Memory B cell (primary cell): ENCODE measurements at regions not wholly inside any gene's neighbourhood (a gene's known extent, or its start where the extent isn't known, plus 50 kb on each side); places are given as distances from the start of the nearest gene placed in this dataset.

Experiments used
- ATAC-seq: fragments of 150-1000 bp; cut with Tn5 transposase; 2 replicates; pipeline ENCODE4 v1.10.0; 2021; ENCODE audit warnings: low read depth, mild to moderate bottlenecking, moderate library complexity
- DNase-seq, 2 donors: peaks; one replicate each; pipeline ENCODE4 v3.0.0; 2022; ENCODE audit warnings: low spot score in 2 of 2
- H3K27ac Mint-ChIP-seq: one replicate; pipeline ENCODE4 v1.8.0; 2022; ENCODE audit warnings: mild to moderate bottlenecking, moderate library complexity, mixed read lengths
- H3K27me3 Mint-ChIP-seq: one replicate; pipeline ENCODE4 v1.8.0; 2022; ENCODE audit warnings: mixed read lengths
- H3K36me3 Mint-ChIP-seq: one replicate; pipeline ENCODE4 v1.8.0; 2022; ENCODE audit warnings: mild to moderate bottlenecking, mixed read lengths
- H3K4me1 Mint-ChIP-seq: one replicate; pipeline ENCODE4 v1.8.0; 2022; ENCODE audit warnings: mixed read lengths
- H3K4me3 Mint-ChIP-seq: one replicate; pipeline ENCODE4 v1.8.0; 2022; ENCODE audit warnings: mild to moderate bottlenecking, moderate library complexity, mixed read lengths
- H3K9me3 Mint-ChIP-seq: one replicate; pipeline ENCODE4 v1.8.0; 2022; ENCODE audit warnings: mixed read lengths

DNA sequence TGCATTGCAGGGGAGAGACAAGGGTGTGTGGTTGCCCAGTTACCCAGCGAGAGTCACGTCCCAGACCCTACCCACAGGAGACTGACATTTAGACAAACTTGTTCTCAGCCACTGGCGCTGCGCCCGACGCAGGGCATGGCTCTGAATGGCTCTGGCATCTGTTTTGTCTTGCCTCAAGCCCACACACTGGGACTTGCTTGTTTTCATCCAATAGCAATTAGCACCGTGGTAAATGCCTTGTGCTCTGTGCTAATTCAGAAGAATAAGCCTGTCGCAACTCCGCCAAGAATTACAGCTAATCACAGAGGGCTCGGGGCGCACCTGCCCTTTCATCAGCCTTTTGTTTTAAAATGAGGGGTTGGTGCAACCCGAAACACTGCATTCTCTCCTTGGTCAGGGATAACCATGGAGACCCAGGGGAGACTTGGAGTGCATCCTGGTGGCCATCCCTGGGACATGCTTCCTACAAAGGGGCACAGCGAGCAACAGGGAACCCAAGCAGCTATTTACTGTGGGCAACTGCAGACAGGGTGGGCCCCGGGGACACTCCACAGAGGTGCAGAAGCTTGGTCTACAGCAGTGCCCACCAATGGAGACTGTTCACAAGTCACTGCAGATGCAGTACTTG, 220.6 kb upstream of the ZFHX3 start:
- no peak for DNase-seq
- no peak for ATAC-seq
- no peak overlapping the region for H3K27ac Mint-ChIP-seq
- no peaks in the 10 kb centered on the region for H3K27me3 Mint-ChIP-seq
- H3K9me3 Mint-ChIP-seq: peaks cover 4% of the 10 kb centered on the region
- no peaks in the 10 kb centered on the region for H3K4me1 Mint-ChIP-seq
- no peak overlapping the region for H3K4me3 Mint-ChIP-seq
- no peaks in the 10 kb centered on the region for H3K36me3 Mint-ChIP-seq

DNA sequence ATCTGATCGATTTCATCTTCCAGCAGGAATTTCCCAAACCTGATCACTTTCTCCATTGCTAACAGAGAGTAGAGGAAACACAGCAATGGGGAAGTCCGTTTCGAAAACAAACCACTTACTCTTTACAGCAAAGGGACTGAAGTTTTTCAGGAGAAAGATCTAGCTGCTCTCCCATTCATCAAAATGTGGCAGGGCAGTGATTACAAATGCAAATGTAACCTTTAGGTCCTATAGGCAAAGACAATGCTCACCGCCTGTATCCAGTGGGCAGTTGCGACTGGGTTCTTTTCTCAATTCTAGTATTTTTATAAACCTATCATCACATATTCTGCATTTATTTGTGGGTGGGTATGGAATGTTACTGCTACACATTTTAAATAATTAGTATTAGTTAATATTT, 218.0 kb upstream of the ZFHX3 start:
- ATAC-seq (no peak), DNase-seq (no peak)
- no peak overlapping the region for H3K27ac Mint-ChIP-seq
- H3K9me3 Mint-ChIP-seq: peaks cover 7% of the 10 kb centered on the region
- H3K36me3 Mint-ChIP-seq: no peaks in the 10 kb centered on the region
- H3K4me1 Mint-ChIP-seq: no peaks in the 10 kb centered on the region
- H3K4me3 Mint-ChIP-seq: no peak overlapping the region
- no peaks in the 10 kb centered on the region for H3K27me3 Mint-ChIP-seq

DNA sequence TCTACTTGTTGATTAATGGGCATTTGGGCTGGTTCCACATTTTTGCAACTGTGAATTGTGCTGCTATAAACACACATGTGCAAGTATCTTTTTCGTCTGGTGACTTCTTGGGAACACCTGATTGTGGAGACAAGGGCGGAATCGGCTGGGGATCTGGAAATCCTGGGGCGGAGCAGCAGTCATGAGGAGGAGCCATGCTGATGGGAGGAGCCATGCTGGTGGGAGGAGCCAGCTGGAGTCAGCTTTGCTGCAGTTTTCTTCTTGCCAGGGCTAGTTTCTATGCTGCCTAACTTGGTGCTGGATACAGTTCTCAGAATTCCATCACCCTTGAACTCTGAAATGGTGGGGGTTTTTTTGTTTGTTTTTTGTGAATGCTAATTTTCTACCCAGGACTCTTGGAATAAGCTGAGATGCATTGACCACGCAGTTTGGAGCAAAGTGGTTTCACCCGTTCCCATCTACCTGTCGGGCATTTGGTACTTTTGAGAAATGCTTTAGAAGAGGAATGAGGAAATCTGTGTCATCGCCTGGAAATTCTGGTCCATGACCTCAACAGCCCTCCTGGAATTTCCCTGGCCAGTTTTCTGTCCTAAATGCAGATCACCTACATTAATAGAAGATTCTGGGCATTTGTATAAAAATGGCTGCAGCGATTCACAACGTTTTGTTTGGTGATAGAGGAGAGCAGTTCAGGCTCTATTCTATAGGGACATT, 217.4 kb upstream of the ZFHX3 start:
- Mint-ChIP-seq H3K4me3 (no peak overlapping the region), H3K27ac (no peak overlapping the region), H3K4me1 (no peaks in the 10 kb centered on the region), H3K36me3 (no peaks in the 10 kb centered on the region), H3K27me3 (no peaks in the 10 kb centered on the region), H3K9me3 (peaks cover 7% of the 10 kb centered on the region)
- ATAC-seq (no peak), DNase-seq (no peak)

DNA sequence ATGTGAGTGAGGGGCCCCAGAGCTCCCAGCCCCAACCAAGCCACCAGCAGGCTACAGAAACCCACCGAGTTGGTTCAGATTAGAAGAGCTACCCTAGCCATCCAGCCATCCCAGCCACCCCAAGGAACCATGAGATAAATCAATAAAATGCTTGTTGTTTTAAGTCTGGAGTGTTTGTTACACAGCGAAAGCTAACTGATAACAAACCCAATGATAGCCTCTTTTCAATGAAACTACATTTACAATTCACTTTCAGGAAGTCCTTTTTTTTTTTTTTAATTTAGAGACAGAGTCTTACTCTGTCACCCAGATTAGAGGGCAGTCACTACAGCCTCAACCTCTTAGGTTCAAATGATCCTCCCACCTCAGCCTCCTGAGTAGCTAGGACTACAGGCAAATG, 215.0 kb upstream of the ZFHX3 start:
- H3K9me3 Mint-ChIP-seq: peaks cover 7% of the 10 kb centered on the region
- DNase-seq (no peak), ATAC-seq (no peak)
- H3K27me3 Mint-ChIP-seq: no peaks in the 10 kb centered on the region
- H3K4me1 Mint-ChIP-seq: no peaks in the 10 kb centered on the region
- no peaks in the 10 kb centered on the region for H3K36me3 Mint-ChIP-seq
- H3K27ac Mint-ChIP-seq: no peak overlapping the region
- H3K4me3 Mint-ChIP-seq: no peak overlapping the region

- H3K4me3 Mint-ChIP-seq: no peak overlapping the region
- no peaks in the 10 kb centered on the region for H3K27me3 Mint-ChIP-seq
- H3K27ac Mint-ChIP-seq: no peak overlapping the region
- DNase-seq: no peak
- H3K36me3 Mint-ChIP-seq: no peaks in the 10 kb centered on the region
- no peaks in the 10 kb centered on the region for H3K9me3 Mint-ChIP-seq
- no peak for ATAC-seq
- no peaks in the 10 kb centered on the region for H3K4me1 Mint-ChIP-seq
Observed at GRCh38 chr16:73255031-73255430, 207.1 kb upstream of the ZFHX3 start.

DNA sequence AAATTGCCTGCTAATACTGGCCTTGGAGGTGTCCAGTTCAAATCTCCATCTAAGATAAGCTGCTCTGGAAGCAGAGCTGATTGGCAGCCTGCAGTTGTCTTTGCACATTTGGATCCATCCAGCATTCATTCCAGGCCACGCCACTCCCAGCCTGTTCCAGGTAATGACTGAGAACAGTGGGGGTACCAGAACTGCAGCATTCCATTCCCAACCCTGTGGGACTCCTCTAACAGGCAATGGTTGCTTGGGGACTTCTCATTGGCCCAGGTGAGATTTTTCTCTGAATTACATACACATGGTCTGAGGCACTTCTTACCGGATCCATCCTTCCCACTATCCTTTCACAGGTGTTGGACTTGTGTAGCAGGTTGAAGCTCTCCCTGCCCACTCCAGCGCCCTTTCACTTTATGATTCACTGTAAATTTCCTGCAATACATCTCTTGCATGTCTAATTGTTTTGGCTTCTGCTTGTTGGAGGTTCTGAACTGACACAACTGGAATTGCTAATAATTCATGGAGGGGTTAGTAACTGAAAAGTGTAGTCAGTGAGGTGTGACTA, 206.1 kb upstream of the ZFHX3 start:
- ATAC-seq: no peak
- H3K27ac Mint-ChIP-seq: no peak overlapping the region
- H3K27me3 Mint-ChIP-seq: no peaks in the 10 kb centered on the region

GRCh38 chr16:73252446-73252845, 204.5 kb upstream of the ZFHX3 start:
- no peaks in the 10 kb centered on the region for H3K27me3 Mint-ChIP-seq
- H3K27ac Mint-ChIP-seq: no peak overlapping the region
- no peak for DNase-seq
- H3K4me3 Mint-ChIP-seq: no peak overlapping the region
- no peaks in the 10 kb centered on the region for H3K9me3 Mint-ChIP-seq
- H3K36me3 Mint-ChIP-seq: no peaks in the 10 kb centered on the region
- ATAC-seq: no peak
- H3K4me1 Mint-ChIP-seq: no peaks in the 10 kb centered on the region

More for the DNA sequence above, 206.1 kb upstream of the ZFHX3 start:
- H3K36me3 Mint-ChIP-seq: no peaks in the 10 kb centered on the region
- no peaks in the 10 kb centered on the region for H3K9me3 Mint-ChIP-seq
- DNase-seq: no peak
- no peaks in the 10 kb centered on the region for H3K4me1 Mint-ChIP-seq
- H3K4me3 Mint-ChIP-seq: no peak overlapping the region

- Mint-ChIP-seq H3K9me3 (no peaks in the 10 kb centered on the region), H3K27me3 (no peaks in the 10 kb centered on the region), H3K36me3 (no peaks in the 10 kb centered on the region), H3K4me3 (no peak overlapping the region), H3K27ac (no peak overlapping the region), H3K4me1 (no peaks in the 10 kb centered on the region)
- ATAC-seq (no peak), DNase-seq (no peak)
Observed at GRCh38 chr16:73251608-73252007, 203.7 kb upstream of the ZFHX3 start.

DNA sequence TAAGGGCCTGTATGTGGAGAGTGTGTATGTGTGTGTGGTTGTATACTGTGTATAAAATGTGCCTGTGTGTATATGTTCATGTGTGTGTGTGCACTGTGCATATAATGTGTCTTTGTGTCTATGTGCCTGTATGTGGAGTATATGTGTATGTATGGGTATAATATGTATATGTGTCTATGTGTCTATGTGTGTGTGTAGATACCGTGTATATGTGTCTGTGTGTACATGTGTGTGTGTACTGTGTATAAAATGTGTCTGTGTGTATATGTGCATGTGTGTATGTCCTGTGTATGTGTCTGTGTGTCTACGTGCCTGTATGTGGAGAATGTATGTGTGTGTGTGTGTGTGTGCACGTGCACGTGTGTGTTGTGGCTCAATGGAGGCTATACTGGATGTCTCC, 200.4 kb upstream of the ZFHX3 start:
- DNase-seq (no peak), ATAC-seq (no peak)
- H3K36me3 Mint-ChIP-seq: no peaks in the 10 kb centered on the region
- H3K4me1 Mint-ChIP-seq: no peaks in the 10 kb centered on the region
- H3K4me3 Mint-ChIP-seq: no peak overlapping the region
- no peaks in the 10 kb centered on the region for H3K9me3 Mint-ChIP-seq
- no peaks in the 10 kb centered on the region for H3K27me3 Mint-ChIP-seq
- H3K27ac Mint-ChIP-seq: no peak overlapping the region

- no peak overlapping the region for H3K4me3 Mint-ChIP-seq
- peaks cover 3% of the 10 kb centered on the region for H3K9me3 Mint-ChIP-seq
- H3K4me1 Mint-ChIP-seq: no peaks in the 10 kb centered on the region
- DNase-seq (no peak), ATAC-seq (no peak)
- peaks cover 8% of the 10 kb centered on the region for H3K27me3 Mint-ChIP-seq
- H3K36me3 Mint-ChIP-seq: no peaks in the 10 kb centered on the region
- no peak overlapping the region for H3K27ac Mint-ChIP-seq
Observed at GRCh38 chr16:73240920-73241319, 193.0 kb upstream of the ZFHX3 start.

DNA sequence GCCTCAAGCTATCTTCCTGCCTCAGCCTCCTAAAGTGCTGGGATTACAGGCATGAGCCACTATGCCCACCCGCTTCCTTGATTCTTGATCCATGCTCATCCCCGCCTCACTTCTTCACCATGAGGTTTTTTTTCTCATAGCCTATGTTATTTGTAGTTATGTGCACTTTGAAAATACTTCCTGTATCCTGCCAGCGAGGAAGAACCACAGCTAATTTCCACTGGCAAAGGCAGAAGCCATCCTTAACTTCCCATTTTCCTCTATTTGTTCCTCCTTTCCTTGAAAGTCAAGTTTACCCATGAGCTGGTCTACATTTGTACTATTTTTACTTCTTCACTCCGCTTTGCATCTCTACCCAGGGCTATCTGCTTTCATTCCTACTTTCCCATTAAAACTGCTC, 189.7 kb upstream of the ZFHX3 start:
- no peak for ATAC-seq
- DNase-seq: no peak
- Mint-ChIP-seq H3K27ac (no peak overlapping the region), H3K4me3 (no peak overlapping the region), H3K27me3 (peaks cover 8% of the 10 kb centered on the region), H3K36me3 (no peaks in the 10 kb centered on the region), H3K9me3 (peaks cover 3% of the 10 kb centered on the region), H3K4me1 (no peaks in the 10 kb centered on the region)

- Mint-ChIP-seq H3K36me3 (no peaks in the 10 kb centered on the region), H3K4me1 (no peaks in the 10 kb centered on the region), H3K27me3 (peaks cover 7% of the 10 kb centered on the region), H3K27ac (no peak overlapping the region), H3K4me3 (no peak overlapping the region), H3K9me3 (peaks cover 3% of the 10 kb centered on the region)
- DNase-seq (no peak), ATAC-seq (no peak)
Observed at GRCh38 chr16:73234496-73234895, 186.6 kb upstream of the ZFHX3 start.

DNA sequence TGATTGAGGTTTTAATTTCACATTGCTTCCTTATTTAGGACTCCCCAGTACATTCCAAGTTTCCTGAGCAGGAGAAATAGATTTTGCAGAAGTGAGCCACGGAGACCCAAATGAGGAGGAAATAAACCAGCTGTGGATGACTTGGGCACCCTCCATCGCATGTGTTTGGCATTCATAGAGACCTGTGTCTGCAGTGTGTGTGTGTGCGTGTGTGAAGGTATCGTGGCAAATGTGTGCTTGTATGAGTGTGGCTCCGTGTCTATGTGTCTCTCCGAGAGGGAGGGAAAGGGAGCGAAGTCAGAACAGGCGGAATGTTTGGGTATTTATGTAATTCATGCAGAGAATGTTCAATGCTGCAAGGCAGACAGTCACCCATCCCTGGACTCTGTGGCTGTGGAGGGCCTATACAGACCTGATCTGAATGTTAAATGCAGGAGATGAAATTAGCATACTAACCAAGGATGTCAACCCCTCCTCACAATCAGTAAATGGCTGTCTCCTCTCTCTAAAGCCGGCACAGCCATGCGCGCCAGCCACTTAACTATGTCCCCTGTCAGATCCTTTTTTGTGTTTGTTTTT, 186.0 kb upstream of the ZFHX3 start:
- Mint-ChIP-seq H3K9me3 (peaks cover 3% of the 10 kb centered on the region), H3K4me3 (no peak overlapping the region), H3K27ac (no peak overlapping the region), H3K27me3 (peaks cover 7% of the 10 kb centered on the region), H3K36me3 (no peaks in the 10 kb centered on the region), H3K4me1 (no peaks in the 10 kb centered on the region)
- DNase-seq (no peak), ATAC-seq (no peak)

- ATAC-seq (no peak), DNase-seq (no peak)
- peaks cover 3% of the 10 kb centered on the region for H3K27me3 Mint-ChIP-seq
- no peak overlapping the region for H3K4me3 Mint-ChIP-seq
- H3K4me1 Mint-ChIP-seq: no peaks in the 10 kb centered on the region
- H3K27ac Mint-ChIP-seq: no peak overlapping the region
- H3K9me3 Mint-ChIP-seq: no peaks in the 10 kb centered on the region
- no peaks in the 10 kb centered on the region for H3K36me3 Mint-ChIP-seq
Observed at GRCh38 chr16:73233329-73233765, 185.4 kb upstream of the ZFHX3 start.
